ENCODE measurements at regions not wholly inside any gene's neighbourhood (a gene's known extent, or its start where the extent isn't known, plus 50 kb on each side); places are given as distances from the start of the nearest gene placed in this dataset.
"Not testable (repeated sequence)": the region's sequence is repeated elsewhere in the genome, so short reads cannot be mapped to it uniquely, and the experiment has no call there.

GRCh38 chr6:137399881-137400443, 94.2 kb downstream of the OLIG3 start:
- H3K27me3 ChIP-seq (ENCODE audit: low read depth, low read length): no peaks in the 10 kb centered on the region
- H3K9me3 ChIP-seq (ENCODE audit: control insufficient read depth in 1 of 2, low read length in 2 of 2): no peaks in the 10 kb centered on the region
- H3K4me1 ChIP-seq (ENCODE audit: control insufficient read depth in 1 of 2, insufficient read depth in 2 of 2, low read length in 2 of 2): no peaks in the 10 kb centered on the region
- H3K27ac ChIP-seq (ENCODE audit: low read length): no peak overlapping the region
- H3K4me3 ChIP-seq (ENCODE audit: low read depth in 1 of 2, low read length in 2 of 2): no peak overlapping the region
- H3K36me3 ChIP-seq (ENCODE audit: control insufficient read depth in 1 of 2, insufficient read depth in 2 of 2, low read length in 2 of 2): no peaks in the 10 kb centered on the region

GRCh38 chr6:137395316-137395715, 98.9 kb downstream of the OLIG3 start:
- no peak overlapping the region for H3K4me3 ChIP-seq (ENCODE audit: low read depth in 1 of 2, low read length in 2 of 2)
- no peaks in the 10 kb centered on the region for H3K27me3 ChIP-seq (ENCODE audit: low read depth, low read length)
- no peaks in the 10 kb centered on the region for H3K36me3 ChIP-seq (ENCODE audit: control insufficient read depth in 1 of 2, insufficient read depth in 2 of 2, low read length in 2 of 2)
- no peaks in the 10 kb centered on the region for H3K4me1 ChIP-seq (ENCODE audit: control insufficient read depth in 1 of 2, insufficient read depth in 2 of 2, low read length in 2 of 2)
- no peak overlapping the region for H3K27ac ChIP-seq (ENCODE audit: low read length)
- H3K9me3 ChIP-seq (ENCODE audit: control insufficient read depth in 1 of 2, low read length in 2 of 2): no peaks in the 10 kb centered on the region

GRCh38 chr6:137391061-137391814, 103.0 kb downstream of the OLIG3 start:
- Histone ChIP-seq H3K27ac (ENCODE audit: low read length) (no peak overlapping the region), H3K4me3 (ENCODE audit: low read depth in 1 of 2, low read length in 2 of 2) (no peak overlapping the region), H3K36me3 (ENCODE audit: control insufficient read depth in 1 of 2, insufficient read depth in 2 of 2, low read length in 2 of 2) (no peaks in the 10 kb centered on the region), H3K9me3 (ENCODE audit: control insufficient read depth in 1 of 2, low read length in 2 of 2) (no peaks in the 10 kb centered on the region), H3K4me1 (ENCODE audit: control insufficient read depth in 1 of 2, insufficient read depth in 2 of 2, low read length in 2 of 2) (no peaks in the 10 kb centered on the region), H3K27me3 (ENCODE audit: low read depth, low read length) (no peaks in the 10 kb centered on the region)

- H3K27me3 ChIP-seq (ENCODE audit: low read depth, low read length): no peaks in the 10 kb centered on the region
- H3K4me1 ChIP-seq (ENCODE audit: control insufficient read depth in 1 of 2, insufficient read depth in 2 of 2, low read length in 2 of 2): no peaks in the 10 kb centered on the region
- no peaks in the 10 kb centered on the region for H3K9me3 ChIP-seq (ENCODE audit: control insufficient read depth in 1 of 2, low read length in 2 of 2)
- H3K36me3 ChIP-seq (ENCODE audit: control insufficient read depth in 1 of 2, insufficient read depth in 2 of 2, low read length in 2 of 2): no peaks in the 10 kb centered on the region
- no peak overlapping the region for H3K4me3 ChIP-seq (ENCODE audit: low read depth in 1 of 2, low read length in 2 of 2)
- H3K27ac ChIP-seq (ENCODE audit: low read length): no peak overlapping the region
Measured at GRCh38 chr6:137390334-137390733, 103.9 kb downstream of the OLIG3 start.

- Histone ChIP-seq H3K4me1 (ENCODE audit: control insufficient read depth in 1 of 2, insufficient read depth in 2 of 2, low read length in 2 of 2) (no peaks in the 10 kb centered on the region), H3K27me3 (ENCODE audit: low read depth, low read length) (no peaks in the 10 kb centered on the region), H3K9me3 (ENCODE audit: control insufficient read depth in 1 of 2, low read length in 2 of 2) (no peaks in the 10 kb centered on the region), H3K27ac (ENCODE audit: low read length) (no peak overlapping the region), H3K36me3 (ENCODE audit: control insufficient read depth in 1 of 2, insufficient read depth in 2 of 2, low read length in 2 of 2) (no peaks in the 10 kb centered on the region), H3K4me3 (ENCODE audit: low read depth in 1 of 2, low read length in 2 of 2) (no peak overlapping the region)
Measured at GRCh38 chr6:137389150-137389704, 105.0 kb downstream of the OLIG3 start.

GRCh38 chr6:137387096-137387764, 107.0 kb downstream of the OLIG3 start:
- no peaks in the 10 kb centered on the region for H3K36me3 ChIP-seq (ENCODE audit: control insufficient read depth in 1 of 2, insufficient read depth in 2 of 2, low read length in 2 of 2)
- H3K27ac ChIP-seq (ENCODE audit: low read length): no peak overlapping the region
- no peaks in the 10 kb centered on the region for H3K9me3 ChIP-seq (ENCODE audit: control insufficient read depth in 1 of 2, low read length in 2 of 2)
- no peaks in the 10 kb centered on the region for H3K27me3 ChIP-seq (ENCODE audit: low read depth, low read length)
- no peaks in the 10 kb centered on the region for H3K4me1 ChIP-seq (ENCODE audit: control insufficient read depth in 1 of 2, insufficient read depth in 2 of 2, low read length in 2 of 2)
- no peak overlapping the region for H3K4me3 ChIP-seq (ENCODE audit: low read depth in 1 of 2, low read length in 2 of 2)

GRCh38 chr6:137383287-137383686, 110.9 kb downstream of the OLIG3 start:
- not testable (repeated sequence) for H3K4me3 ChIP-seq (ENCODE audit: low read depth in 1 of 2, low read length in 2 of 2); H3K9me3 ChIP-seq (ENCODE audit: control insufficient read depth in 1 of 2, low read length in 2 of 2); H3K27ac ChIP-seq (ENCODE audit: low read length); H3K4me1 ChIP-seq (ENCODE audit: control insufficient read depth in 1 of 2, insufficient read depth in 2 of 2, low read length in 2 of 2); H3K36me3 ChIP-seq (ENCODE audit: control insufficient read depth in 1 of 2, insufficient read depth in 2 of 2, low read length in 2 of 2); H3K27me3 ChIP-seq (ENCODE audit: low read depth, low read length)

GRCh38 chr6:137378090-137378369, 116.2 kb downstream of the OLIG3 start:
- Histone ChIP-seq H3K4me3 (ENCODE audit: low read depth in 1 of 2, low read length in 2 of 2) (no peak overlapping the region), H3K9me3 (ENCODE audit: control insufficient read depth in 1 of 2, low read length in 2 of 2) (no peaks in the 10 kb centered on the region), H3K27me3 (ENCODE audit: low read depth, low read length) (no peaks in the 10 kb centered on the region), H3K27ac (ENCODE audit: low read length) (no peak overlapping the region), H3K4me1 (ENCODE audit: control insufficient read depth in 1 of 2, insufficient read depth in 2 of 2, low read length in 2 of 2) (no peaks in the 10 kb centered on the region), H3K36me3 (ENCODE audit: control insufficient read depth in 1 of 2, insufficient read depth in 2 of 2, low read length in 2 of 2) (no peaks in the 10 kb centered on the region)

GRCh38 chr6:137373296-137373695, 120.9 kb downstream of the OLIG3 start:
- H3K36me3 ChIP-seq (ENCODE audit: control insufficient read depth in 1 of 2, insufficient read depth in 2 of 2, low read length in 2 of 2): no peaks in the 10 kb centered on the region
- no peaks in the 10 kb centered on the region for H3K4me1 ChIP-seq (ENCODE audit: control insufficient read depth in 1 of 2, insufficient read depth in 2 of 2, low read length in 2 of 2)
- H3K9me3 ChIP-seq (ENCODE audit: control insufficient read depth in 1 of 2, low read length in 2 of 2): no peaks in the 10 kb centered on the region
- H3K27ac ChIP-seq (ENCODE audit: low read length): no peak overlapping the region
- no peaks in the 10 kb centered on the region for H3K27me3 ChIP-seq (ENCODE audit: low read depth, low read length)
- H3K4me3 ChIP-seq (ENCODE audit: low read depth in 1 of 2, low read length in 2 of 2): no peak overlapping the region

GRCh38 chr6:137372532-137372931, 121.7 kb downstream of the OLIG3 start:
- Histone ChIP-seq H3K9me3 (ENCODE audit: control insufficient read depth in 1 of 2, low read length in 2 of 2) (no peaks in the 10 kb centered on the region), H3K27me3 (ENCODE audit: low read depth, low read length) (no peaks in the 10 kb centered on the region), H3K4me3 (ENCODE audit: low read depth in 1 of 2, low read length in 2 of 2) (no peak overlapping the region), H3K36me3 (ENCODE audit: control insufficient read depth in 1 of 2, insufficient read depth in 2 of 2, low read length in 2 of 2) (no peaks in the 10 kb centered on the region), H3K27ac (ENCODE audit: low read length) (no peak overlapping the region), H3K4me1 (ENCODE audit: control insufficient read depth in 1 of 2, insufficient read depth in 2 of 2, low read length in 2 of 2) (no peaks in the 10 kb centered on the region)

GRCh38 chr6:137371634-137372016, 122.6 kb downstream of the OLIG3 start:
- H3K27me3 ChIP-seq (ENCODE audit: low read depth, low read length): no peaks in the 10 kb centered on the region
- H3K36me3 ChIP-seq (ENCODE audit: control insufficient read depth in 1 of 2, insufficient read depth in 2 of 2, low read length in 2 of 2): no peaks in the 10 kb centered on the region
- H3K4me3 ChIP-seq (ENCODE audit: low read depth in 1 of 2, low read length in 2 of 2): no peak overlapping the region
- no peak overlapping the region for H3K27ac ChIP-seq (ENCODE audit: low read length)
- H3K4me1 ChIP-seq (ENCODE audit: control insufficient read depth in 1 of 2, insufficient read depth in 2 of 2, low read length in 2 of 2): no peaks in the 10 kb centered on the region
- no peaks in the 10 kb centered on the region for H3K9me3 ChIP-seq (ENCODE audit: control insufficient read depth in 1 of 2, low read length in 2 of 2)

Measured in muscle layer of duodenum (tissue), 2 donors.